Stimulated activated CD4-positive, alpha-beta T cell treated with anti-CD3 and anti-CD28 coated beads, Interleukin-15, amount 100 ng/mL, for 48 hours (primary cell): ENCODE measurements at regions not wholly inside any gene's neighbourhood (a gene's known extent, or its start where the extent isn't known, plus 50 kb on each side); places are given as distances from the start of the nearest gene placed in this dataset.
"Not testable (repeated sequence)": the region's sequence is repeated elsewhere in the genome, so short reads cannot be mapped to it uniquely, and the experiment has no call there.

Experiments
- DNase-seq, 2 donors: peaks; one replicate each; pipeline ENCODE4 v3.0.0-alpha.2; 2020; ENCODE audit warnings: low read depth in 2 of 2

DNA sequence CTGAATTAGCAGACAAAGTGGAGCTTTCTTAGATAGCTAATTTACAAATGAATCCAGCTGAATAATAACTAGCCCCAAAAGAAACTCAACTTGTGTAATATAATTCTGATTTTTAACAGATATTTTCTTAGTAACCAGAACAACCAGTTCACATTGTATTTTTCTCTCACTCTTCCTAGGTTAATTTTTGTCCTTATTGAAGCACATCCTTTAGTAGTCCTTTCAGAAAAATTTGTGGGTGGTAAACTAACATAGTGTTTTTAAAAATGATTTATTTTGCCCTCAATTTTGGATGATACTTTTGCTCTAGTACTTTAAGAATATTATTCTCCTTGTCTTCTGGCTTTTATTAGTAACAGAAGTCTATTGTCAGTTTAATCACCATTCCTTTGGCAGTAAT is 190.6 kb upstream of the SLC39A10 start:
- no peak for DNase-seq

DNA sequence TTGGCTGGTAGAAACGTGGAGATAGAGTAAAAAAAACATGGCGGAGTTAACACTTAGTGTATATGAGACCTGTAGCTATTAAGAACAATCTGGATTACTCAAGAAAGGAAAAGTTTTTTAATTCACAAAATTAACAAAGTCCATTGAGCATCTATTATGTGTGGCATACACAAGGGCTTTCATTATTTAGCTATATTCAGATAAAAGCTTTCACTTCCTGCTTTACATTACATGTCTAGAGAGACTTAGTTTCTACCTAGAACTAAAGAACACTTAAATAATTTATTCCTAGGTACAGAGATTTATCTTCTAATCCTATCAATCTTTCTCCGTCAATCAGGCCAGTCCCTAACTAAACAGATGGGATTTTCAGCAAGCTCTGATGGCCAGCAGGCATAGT is 196.0 kb upstream of the SLC39A10 start:
- DNase-seq = no peak

DNA sequence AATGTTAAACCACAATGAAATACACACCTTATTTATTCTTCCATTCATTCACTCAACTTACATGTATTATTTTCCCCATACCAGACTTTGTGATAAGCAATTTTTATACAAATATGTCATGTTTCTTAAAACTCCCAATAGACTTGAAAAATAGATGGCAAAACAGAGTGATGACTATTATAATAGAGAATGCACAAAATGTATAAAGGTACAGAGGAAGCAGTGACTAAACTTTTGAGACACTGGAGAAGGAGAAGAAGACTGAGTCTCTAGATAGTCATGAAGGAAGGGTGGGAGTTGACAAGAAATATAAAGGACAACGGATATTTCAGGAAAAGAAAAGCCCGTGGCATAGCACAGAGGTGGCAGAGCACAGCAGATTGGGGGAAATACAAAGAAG is 198.1 kb upstream of the SLC39A10 start:
- no peak for DNase-seq

DNA sequence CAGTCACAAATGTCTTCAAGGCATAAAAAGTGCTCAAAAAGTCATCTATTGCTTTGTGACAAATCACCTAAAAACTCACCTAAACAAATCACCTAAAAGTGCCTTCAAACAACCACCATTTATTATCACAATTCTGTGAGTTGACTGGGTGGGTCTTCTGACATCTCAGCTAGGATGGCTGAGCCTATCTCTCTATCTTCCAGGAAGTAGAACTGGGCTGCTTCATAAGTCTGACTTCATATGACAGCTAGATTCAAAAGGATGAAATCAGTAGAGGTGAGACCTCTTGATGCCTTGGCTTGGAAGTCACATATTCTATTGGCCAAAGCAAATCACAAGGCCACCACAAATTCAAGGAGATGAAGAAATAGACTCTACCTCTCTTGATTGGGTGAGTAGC is 199.2 kb upstream of the SLC39A10 start:
- DNase-seq = no peak

DNA sequence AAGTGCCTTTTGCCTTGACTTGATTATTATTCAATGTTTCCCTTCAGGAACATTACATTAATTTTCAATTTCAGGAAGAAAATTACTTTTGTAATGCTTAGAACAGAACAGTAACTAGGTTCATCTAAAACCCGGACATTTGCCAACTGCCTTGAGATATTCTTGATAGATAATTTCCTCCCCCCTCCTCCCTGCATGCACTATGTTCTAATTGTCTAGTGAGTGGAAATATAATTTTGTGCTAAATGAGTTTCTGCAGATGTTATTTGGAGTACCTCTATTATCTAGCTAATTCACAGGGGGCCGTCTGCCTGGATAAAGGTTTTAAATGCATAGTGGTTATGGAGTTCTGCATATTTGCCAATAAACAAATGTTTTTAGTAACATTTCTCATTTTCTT is 200.3 kb upstream of the SLC39A10 start:
- no peak for DNase-seq

DNA sequence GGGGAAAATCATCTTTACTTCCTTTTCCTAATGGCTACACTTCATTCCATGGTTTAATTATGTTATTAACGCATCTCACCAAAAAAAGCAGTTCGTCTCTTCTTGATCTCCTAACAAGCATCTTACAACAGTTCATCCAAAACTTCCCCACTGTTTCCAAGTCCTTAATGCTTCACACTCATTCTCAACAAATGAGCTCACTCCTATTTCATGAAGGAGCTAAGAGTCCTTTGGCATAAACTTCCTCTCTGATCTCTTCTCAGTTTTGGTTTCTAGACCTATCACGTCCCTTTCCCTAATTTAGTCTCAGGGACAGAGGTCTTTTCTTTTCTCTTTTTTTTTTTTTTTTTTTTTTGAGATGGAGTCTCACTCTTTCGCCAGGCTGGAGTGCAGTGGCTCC is 205.9 kb upstream of the SLC39A10 start:
- no peak for DNase-seq

DNA sequence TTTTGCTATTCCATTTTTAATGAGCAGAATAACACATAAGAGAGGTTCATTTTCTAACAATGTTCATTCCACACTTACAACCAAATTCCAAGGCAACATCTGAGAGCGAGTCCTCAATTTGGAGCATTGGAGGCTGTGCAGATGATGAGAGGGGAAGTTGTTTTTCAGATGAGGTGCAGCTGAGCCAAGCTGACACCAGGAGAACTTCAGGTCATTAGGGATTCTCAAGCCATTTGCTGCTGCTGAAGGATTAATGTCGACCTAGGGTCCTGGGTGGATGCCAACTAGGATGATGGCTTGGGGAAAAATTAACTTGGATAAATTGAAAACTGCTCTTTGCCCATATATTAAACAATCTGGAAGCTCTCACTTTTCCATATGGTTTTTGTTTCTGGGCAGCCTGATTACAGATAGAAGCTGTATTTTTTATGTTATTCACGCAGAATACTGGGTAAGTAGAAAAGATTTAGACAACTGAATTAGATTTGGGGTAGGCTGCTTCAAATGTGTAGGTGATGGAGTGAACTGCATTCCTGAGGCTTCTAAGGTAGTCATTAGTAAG is 206.4 kb upstream of the SLC39A10 start:
- no peak for DNase-seq

DNA sequence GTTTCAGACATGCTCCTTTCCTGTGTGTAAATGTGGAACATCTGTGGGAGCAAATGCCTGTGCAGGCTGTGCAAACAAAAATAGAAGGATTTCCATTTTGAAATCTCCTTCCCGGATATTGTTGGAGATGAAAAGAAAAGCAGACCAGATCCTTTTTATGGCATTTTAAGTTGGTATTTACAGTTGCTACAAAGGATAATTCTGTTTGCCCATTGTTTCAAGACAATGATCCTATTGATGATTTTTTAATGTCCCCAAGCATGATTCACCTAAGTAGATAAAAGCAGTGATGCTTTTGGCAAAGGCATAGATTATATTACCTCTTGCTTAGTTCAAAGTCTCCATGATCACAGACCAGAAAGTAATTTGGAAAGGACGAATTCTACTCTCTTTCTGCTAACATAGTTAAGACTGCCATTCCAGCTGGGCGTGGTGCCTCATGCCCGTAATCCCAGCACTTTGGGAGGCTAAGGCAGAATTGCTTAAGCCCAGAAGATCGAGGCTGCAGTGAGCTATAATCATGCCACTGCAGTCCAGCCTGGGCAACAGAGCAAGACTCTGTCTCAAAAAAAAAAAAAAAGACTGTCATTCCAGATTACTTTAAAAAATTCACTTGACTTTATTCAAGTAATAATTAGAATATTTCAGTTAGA is 209.6 kb upstream of the SLC39A10 start:
- no peak for DNase-seq

DNA sequence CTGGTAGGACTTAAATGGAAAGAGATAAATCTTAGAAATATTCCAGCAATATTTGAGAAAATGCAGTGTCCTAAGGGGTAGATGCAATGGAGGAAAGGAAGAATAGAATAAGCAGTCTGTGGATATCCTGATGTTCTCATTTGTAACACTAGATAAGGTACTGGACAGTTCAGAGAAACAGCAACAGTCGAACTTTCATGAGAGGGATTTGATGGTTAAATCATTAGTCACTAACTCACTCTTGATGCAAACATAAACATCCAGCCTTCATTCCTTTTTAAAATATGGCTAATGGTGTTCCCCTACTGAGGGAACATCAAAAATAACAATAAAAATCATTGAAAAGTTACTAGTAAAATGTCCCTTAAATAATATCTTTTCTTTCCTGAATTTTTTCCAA is 211.4 kb upstream of the SLC39A10 start:
- DNase-seq = no peak

DNA sequence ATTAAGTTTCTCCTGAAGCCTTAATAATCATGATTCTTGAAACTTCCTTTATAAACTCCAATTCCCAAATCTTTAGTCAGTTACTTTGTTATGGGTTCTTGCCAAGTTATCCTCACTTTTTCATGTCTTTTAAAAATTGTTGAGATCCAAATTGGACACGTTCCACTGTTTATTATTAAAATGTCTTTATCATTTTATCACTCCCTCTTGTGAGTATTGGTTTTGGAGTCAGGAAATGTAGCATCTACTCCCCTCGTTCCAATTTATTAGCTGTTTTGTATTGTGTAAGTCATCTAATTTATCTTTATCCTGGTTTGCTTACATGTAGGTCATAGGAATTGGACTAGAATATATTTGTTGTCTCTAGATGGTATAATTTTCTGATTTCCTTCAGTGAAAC is 213.1 kb upstream of the SLC39A10 start:
- no peak for DNase-seq

DNA sequence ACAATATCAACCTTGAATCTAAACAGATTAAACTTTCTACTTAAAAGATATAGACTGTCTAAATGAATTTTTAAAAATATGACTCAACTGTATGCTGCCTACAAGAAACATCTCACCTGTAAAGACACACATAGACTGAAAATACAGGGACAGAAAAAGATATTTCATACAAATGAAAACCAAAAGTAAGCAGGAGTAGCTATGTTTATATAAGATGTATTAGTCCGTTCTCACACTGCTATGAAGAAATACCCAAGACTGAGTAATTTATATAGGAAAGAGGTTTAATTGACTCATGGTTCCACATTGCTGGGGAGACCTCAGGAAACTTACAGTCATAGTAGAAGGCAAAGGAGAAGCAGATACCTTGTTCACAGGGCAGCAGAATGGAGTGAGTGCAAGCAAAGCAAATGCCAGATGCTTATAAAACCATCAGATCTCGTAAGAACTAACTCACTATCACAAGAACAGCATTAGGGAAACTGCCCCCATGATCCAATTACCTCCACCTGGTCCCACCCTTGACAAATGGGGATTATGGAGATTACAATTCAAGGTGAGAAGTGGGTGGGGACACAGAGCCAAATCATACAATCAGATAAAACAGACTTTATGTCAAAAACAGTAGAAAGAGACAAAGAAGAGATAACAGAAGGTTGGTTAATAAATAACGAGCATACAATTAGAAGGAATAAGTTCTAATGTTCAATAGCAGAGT is 214.4 kb upstream of the SLC39A10 start:
- no peak for DNase-seq

DNA sequence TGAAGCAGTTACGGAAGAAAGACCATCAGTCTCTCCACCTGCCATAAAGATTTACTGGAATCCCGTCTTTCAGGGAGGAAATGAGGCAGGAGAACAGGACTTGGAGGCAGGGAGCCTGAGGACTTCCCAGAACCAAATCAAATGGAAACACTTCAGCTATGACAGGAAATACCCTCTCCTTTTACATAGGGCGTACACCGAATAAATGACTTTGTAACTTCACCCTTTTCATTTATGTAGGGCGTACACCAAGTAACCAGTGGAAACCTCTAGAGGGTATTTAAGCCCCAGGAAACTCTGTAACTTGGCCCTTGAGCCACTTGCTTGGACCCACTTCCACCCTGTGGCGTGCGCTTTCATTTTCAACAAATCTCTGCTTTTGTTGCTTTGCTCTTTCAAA is 218.3 kb upstream of the SLC39A10 start:
- DNase-seq = no peak

DNA sequence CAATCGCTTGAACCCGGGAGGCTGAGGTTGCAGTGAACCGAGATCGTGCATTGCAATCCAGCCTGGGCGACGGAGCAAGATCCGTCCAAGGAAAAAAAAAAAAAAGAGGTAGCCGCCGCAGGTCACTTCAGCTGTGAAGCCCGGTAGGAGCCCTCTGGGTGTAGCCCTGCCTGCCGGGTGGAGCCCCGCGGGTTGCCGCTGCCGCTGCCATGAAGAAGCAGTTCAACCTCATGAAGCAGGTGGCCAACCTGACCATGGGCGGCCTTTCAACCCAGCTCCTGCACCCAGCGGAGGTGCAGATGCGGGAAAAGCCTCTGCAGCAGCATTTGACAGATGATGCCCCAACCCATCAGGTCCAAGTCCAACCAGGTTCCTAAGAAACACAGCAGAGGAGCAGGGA is 219.5 kb upstream of the SLC39A10 start:
- no peak for DNase-seq

DNA sequence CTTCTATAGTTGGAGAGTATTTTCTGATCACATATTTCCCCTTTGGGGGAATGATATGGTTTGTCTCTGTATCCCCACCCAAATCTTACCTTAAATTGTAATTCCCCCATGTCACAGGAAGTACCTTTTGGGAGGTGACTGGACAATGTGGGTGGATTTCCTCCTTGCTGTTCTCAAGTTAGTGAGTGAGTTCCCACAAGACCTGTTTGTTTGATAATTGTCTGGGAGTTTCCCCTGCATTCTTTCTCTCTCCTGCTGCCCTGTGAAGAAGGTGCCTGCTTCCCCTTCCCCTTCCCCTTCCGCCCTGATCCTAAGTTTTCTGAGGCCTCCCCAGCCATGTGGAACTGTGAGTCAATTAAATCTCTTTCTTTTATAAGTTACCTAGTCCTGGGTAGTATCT is 222.7 kb upstream of the SLC39A10 start:
- DNase-seq = no peak

DNA sequence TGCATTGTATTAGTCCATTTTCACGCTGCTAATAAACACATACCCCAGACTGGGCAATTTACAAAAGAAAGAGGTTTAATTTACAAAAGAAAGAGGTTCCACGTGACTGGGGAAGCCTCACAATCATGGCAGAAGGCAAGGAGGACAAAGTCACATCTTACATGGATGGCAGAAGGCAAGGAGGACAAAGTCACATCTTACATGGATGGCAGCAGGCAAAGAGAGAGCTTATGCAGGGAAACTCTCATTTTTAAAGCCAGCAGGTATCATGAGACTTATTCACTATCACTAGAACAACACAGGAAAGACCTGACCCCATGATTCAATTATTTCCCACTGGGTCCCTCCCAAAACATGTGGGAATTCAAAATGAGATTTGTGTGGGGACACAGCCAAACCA is 223.3 kb upstream of the SLC39A10 start:
- not testable (repeated sequence) for DNase-seq

DNA sequence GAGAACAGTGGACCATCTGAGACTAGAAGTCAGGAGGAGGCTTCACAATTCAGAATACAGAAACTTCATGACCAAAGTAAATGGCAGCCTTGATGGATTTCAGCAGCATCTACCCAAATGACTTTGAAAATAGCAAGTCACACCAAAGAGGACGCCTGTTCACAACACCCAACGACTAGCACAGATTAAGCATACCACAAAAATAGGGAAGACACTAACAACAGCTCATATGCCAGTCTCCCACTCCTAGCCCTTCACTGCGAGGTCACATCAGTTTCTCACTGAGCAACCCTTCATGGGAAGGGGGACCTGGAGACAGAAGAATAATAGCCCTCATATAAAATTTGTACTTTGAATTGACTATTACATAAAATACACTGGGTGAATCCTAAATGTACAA is 228.4 kb upstream of the SLC39A10 start:
- no peak for DNase-seq

DNA sequence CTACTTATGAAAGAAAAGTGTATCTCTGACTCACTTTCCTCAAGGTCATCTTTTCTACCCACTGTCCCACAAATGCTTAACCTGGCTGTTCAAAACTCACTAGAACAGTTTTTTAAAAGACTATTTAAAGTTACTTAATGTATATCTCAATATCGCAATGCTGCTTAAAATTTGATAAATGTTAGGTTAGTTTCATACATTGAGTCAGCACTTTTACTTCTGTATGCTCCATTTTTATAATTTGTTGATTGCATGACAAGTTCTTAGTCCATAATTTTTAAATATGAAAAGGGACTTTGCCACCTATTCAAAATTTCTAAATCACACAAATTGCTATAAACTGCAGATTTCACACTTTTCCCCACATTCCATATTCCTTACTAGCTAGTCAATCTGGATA is 231.7 kb upstream of the SLC39A10 start:
- no peak for DNase-seq

DNA sequence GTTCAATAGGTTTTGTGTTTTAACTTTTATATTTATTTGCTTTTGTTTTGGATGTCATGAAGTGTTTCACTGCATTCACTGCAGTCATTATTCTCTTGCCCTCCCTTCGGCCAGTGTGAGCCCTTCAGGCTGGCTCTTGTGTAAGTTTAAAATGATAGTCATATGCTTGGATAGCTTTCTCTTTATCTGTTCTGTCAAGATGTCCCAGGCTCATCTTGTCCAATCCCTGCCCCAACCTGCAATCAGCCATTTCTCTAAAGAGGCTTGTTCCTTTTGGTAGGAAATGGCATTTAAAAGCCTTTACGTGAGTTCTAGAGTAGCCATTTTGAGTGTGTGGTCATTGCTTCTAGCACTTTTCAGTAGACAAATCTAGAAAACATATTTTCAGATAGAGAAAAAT is 238.0 kb upstream of the SLC39A10 start:
- no peak for DNase-seq

DNA sequence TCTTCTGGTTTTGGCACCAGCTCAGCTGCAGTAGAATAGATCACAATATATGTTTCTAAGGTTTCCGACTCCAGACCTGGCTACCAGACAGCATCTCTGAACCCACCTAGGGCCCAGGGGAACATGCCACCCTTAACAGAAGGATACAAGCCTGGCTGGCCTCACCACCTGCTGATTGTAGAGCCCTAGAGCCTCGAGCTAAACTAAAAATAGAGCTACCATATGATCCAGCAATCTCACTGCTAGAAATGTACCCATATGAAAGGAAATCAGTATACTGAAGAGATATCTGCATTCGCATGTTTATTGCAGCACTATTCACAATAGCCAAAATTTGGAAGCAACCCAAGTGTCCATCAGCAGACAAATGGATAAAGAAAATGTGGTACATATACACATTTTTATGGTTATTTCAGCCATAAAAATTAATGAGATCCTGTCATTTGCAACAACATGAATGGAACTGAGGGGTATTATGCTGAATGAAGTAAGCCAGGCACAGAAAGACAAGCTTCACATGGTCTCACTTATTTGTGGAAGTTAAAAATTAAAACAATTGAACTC is 242.4 kb upstream of the SLC39A10 start:
- no peak for DNase-seq

DNA sequence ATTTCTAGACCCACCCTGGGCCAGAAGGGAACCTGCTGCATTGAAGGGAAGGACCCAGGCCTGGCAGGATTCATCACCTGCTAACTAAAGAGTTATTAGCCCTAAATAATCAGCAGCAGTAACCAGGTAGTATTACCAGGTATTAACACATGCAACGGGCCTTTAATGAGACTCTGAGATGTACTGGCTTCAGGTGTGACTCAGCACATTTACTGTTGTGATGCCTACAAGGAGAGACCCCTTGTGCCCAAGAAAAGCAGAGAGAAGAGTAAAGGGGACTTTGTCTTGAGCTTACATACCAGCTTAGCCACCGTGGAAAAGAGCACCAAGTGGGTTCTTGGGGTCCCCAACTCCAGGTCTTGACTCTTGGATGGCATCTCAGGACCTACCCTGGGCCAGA is 243.1 kb upstream of the SLC39A10 start:
- no peak for DNase-seq

DNA sequence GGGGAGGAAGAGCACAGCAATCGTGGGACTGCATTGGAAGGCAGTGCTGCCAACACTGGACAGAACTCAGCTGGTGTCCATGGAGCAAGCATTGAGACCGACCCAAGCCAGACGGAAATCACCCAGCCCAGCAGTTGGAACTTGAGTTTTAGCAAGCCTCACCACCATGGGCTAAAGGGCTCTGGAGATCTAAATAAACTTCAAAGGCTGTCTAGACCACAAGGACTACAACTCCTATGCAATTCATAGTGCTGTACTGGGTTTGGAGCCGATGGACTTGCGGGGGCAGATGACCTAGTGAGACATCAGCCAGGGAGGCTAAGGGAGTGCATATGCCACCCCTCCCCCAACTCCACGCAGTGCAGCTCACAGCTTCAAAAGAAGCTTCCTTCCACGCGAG is 243.6 kb upstream of the SLC39A10 start:
- DNase-seq = no peak

DNA sequence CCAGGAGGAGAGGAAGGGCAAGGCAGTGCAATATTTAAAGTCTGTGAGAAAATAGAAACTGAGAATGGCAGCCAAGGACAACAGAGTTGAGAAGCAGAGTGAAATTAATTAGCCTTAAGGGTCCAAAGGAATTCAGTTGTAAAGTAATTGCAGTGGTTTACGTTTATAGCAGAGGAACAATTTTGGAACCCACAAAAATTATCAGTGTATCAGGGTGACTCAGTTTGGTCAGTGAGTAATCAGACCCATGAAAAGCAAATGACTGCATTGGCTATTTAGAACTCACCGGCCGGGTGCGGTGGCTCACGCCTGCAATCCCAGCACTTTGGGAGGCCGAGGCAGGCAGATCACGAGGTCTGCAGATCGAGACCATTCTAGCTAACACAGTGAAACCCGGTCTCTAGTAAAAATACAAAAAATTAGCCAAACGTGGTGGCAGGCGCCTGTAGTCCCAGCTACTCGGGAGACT is 245.8 kb upstream of the SLC39A10 start:
- no peak for DNase-seq

DNA sequence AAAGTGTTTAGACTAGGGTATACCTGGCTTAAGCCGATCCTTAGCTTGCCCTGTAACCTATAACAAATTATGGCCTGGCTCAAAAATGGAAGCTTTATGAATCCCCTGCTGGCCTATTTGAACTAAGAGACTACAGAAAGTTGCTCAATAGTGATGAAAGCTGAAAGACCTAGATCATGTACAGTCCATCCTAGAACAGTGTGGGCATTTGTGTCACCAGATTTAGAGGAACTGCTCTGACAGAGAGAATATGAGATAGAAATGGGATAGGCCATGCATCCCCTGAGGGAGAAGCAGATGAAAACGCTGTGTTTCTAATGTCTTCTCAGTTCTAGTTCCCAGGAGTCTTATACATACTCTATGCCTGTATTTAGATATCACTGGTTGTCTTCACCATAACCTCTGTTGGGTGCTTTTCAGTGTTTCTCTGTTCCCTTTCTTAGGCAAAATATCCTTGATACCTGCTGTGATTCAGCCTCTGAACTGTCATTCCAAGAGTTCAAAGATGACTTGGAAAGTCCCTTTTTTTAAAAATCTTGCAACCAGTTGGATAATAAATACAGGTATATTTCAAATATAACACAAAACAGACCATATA is 246.9 kb upstream of the SLC39A10 start:
- DNase-seq = no peak
